ENCODE measurements at regions not wholly inside any gene's neighbourhood (a gene's known extent, or its start where the extent isn't known, plus 50 kb on each side); places are given as distances from the start of the nearest gene placed in this dataset.

GRCh38 chr9:109728686-109729300 lies 51.2 kb upstream of the PALM2AKAP2 start:
- TF ChIP-seq CTCF (IDR thresholded peaks at IDR 0.05): no peak
- ATAC-seq: no peak
- intact Hi-C loops (cut with DNase I): no loop called here

GRCh38 chr9:109729513-109729912 lies 50.5 kb upstream of the PALM2AKAP2 start:
- DNase-seq (no peak), ATAC-seq (no peak)
- Histone ChIP-seq H3K27ac (no peak overlapping the region), H3K4me1 (peaks cover 0 to 4% of the 10 kb centered on the region in 2 donors), H3K9me3 (no peaks in the 10 kb centered on the region), H3K27me3 (no peaks in the 10 kb centered on the region), H3K36me3 (no peaks in the 10 kb centered on the region), H3K4me3 (no peak overlapping the region)
- intact Hi-C loops (cut with DNase I): no loop called here
- no peak for TF ChIP-seq CTCF (IDR thresholded peaks at IDR 0.05)

More at GRCh38 chr9:109728686-109729300, 51.2 kb upstream of the PALM2AKAP2 start:
- Histone ChIP-seq H3K36me3 (no peaks in the 10 kb centered on the region), H3K27ac (no peak overlapping the region), H3K4me3 (no peak overlapping the region), H3K4me1 (peaks cover 0 to 4% of the 10 kb centered on the region in 2 donors), H3K27me3 (no peaks in the 10 kb centered on the region), H3K9me3 (no peaks in the 10 kb centered on the region)
- no peak for DNase-seq
